ENCODE measurements at regions not wholly inside any gene's neighbourhood (a gene's known extent, or its start where the extent isn't known, plus 50 kb on each side); places are given as distances from the start of the nearest gene placed in this dataset.
"Not testable (repeated sequence)": the region's sequence is repeated elsewhere in the genome, so short reads cannot be mapped to it uniquely, and the experiment has no call there.

DNA sequence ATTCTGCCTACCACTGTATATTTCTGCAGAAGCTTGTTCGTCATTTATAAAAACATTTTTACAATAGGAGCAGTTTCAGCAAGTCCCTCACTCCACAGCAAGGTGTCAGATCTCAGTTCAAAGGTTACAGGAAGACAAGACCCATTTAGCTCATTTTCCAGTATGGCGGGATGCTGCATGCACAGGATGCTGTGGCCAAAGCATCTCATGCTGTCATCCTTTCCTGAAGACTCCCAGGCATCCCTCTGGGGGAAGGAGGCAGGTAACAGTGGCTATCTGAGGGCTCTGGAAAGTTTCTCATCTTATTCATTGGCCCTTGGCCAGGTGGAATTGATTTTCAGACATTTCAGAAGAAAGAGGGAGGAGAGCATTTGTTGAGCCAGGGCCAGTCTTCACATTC is 539.3 kb upstream of the CDH5 start:
- DNase-seq, result no peak

GRCh38 chr16:65825191-65825856 is 541.2 kb upstream of the CDH5 start:
- no peak for DNase-seq

DNA sequence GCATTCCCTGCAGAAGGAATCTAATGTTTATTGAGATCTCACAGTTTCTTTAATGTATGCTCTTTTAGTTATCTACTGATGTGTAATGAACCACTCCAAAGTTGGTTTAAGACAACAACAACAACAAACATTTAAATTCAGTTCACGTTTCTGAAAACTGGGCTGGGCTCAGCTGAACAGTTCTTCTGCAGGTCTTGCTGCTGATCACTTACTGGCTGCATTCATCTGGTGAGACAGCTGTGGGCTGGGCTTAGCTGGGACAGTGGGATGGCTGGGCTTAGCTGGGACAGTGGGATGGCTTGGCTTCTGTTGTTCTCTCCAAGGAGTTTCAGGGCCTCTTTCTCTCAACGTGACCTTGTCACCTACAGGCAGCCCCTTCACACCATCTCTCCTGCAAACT is 544.3 kb upstream of the CDH5 start:
- DNase-seq, result no peak

DNA sequence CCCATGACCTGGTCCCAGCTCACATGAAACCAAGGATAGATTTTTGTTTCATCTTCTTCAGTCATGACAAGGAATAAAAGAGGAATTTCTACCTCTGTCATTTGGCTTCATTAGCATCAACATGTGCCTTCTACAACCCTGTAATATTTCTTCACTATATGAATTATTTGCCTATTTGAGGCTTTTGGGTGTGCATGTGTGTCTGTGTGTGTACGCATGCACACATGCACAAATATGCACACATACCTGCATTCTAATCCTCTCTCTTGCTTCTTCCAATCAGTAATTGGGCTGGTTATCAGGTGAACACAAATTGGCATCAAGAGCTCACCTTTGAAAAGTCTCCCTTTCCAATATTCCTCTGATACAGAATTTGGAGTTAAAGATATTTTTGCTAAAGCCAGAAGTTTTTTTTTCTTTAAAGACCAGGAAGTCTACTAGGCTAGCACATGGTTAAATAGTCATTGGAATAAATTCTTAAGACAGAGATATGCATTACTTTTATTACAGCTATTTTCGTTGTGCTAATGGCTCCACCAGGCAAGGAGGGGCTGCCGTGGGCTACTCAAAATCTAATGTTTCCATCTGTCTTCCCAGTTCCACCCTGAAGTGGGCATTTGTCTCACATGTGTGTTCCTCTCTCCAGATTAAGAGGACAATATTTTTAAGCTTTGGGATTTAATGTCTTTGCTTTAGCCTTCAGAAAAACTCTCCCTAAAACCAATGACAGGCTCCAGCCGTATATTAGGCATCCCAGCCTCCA is 547.2 kb upstream of the CDH5 start:
- DNase-seq, result peak; percentile 20 to 73

GRCh38 chr16:65817799-65818198 is 548.7 kb upstream of the CDH5 start:
- DNase-seq, result no peak

DNA sequence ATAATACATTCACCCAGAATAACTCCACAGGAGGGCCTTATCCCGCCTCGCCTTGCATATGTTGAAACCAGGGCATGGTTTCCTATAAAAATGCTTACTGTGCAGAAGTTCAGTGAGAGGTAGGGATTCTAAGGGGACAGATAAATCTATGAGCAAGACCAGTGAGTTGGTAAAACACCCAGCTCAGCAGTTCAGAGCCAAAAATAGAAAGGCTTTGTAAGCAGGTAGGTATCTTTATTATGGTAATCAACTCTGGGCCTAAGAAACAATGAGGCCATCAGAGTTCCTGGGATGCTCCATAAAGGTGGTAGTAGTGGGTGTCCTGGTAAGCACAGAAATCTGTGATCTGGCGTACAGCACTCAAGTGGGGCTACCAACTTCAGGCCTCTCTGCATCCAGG is 549.4 kb upstream of the CDH5 start:
- DNase-seq, result no peak

DNA sequence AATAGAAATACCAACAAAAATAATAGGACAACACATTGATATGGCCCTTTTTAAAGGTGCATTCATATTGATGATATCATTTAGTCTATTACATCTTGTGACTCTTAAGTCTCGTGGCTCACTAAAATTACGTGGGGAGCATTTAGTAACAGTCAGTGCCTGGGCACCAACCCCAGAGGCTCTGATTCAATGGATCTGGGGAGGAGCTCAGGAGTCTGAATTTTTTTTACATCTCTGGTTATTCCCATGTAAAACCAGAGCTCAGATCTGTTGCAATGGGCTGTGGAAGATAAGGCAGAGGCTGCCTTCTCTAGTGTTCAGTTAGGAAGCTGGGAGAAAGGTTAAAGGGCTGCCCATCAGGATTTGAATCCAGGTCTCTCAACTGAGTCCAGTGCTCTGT is 549.9 kb upstream of the CDH5 start:
- DNase-seq, result no peak

DNA sequence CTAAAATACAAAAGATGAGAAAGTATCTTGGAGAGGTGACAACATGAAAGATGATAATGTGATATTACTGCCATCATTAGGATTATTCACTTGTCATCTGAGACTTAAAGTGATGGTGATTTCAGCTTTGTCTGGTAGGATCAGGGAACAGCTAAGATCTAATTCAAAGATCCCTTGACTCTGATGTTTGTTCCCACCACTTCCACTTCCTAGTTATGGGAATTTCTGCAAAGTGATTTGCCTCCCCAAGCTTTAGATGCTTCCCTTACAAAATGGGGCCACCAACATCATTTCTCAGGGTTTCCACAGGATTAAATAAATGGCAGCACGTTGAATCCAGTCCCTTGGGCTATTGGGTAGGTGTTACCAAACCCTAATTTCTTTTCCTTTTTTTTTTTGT is 550.8 kb upstream of the CDH5 start:
- DNase-seq, result no peak

- not testable (repeated sequence) for DNase-seq
These were observed 552.6 kb upstream of the CDH5 start for GRCh38 chr16:65813879-65814278.

DNA sequence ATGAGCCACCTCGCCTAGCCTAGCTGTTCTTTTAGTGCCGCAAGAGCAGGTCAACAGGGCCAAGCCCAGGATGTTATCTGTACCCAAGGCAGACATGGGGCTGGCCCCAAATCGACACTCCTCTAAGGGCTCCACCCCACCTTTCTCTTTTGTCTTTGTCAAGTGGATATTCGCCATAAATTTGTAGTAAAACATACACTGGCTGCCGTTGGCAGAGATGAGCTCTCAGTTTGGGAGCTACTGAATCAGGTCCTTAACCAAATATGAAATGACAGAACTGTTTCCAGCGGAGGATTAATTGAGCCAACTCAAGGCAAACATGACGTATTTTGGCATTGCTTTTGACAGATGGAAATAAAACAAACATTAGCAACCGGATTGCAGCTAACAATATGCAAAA is 556.9 kb upstream of the CDH5 start:
- no peak for DNase-seq

DNA sequence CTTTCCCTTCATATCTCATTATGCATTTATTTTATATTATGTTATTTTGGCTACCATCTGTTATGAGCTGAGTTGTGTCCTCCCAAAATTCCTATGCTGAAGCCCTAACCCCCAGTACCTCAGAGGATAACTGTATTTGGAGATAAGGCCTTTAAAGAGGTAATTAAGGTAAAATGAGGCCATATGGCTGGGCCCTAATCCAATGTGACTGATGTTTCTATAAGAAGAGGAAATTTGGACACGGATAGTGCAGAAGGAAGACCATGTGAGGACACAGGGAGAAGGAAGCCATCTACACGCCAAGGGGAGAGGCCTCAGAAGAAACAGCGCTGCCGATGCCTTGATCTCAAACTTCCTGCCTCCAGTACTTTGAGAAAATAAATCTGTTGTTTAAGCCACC is 557.7 kb upstream of the CDH5 start:
- DNase-seq, result peak; percentile 58 to 89

DNA sequence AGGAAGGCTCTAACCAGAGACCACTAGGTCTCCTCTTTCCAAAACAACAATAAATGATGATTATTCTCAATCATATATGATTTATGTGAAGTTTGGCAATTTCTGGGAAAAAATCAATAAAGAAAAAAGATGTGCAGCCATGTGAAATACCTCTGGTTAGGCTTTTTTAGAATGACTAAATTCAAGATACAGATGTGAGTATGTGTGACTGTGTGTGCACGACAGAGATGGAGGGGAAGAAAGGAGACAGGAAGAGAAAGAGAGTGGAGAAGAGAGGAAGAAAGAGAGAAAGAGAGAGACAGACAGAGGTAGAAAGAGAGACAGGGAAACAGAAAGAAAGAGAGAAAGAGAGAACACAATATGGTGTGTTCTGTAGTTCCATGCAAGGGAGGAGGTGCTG is 558.6 kb upstream of the CDH5 start:
- no peak for DNase-seq

DNA sequence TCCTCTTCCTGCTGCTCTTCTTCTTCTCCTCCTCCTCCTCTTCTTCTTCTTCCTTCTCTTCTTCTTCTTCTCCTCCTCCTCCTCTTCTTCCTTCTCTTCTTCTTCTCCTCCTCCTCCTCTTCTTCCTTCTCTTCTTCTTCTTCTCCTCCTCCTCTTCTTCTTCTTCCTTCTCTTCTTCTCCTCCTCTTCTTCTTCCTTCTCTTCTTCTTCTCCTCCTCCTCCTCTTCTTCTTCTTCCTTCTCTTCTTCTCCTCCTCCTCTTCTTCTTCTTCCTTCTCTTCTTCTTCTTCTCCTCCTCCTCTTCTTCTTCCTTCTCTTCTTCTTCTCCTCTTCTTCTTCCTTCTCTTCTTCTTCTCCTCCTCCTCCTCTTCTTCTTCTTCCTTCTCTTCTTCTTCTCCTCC is 560.8 kb upstream of the CDH5 start:
- DNase-seq, result not testable (repeated sequence)

DNA sequence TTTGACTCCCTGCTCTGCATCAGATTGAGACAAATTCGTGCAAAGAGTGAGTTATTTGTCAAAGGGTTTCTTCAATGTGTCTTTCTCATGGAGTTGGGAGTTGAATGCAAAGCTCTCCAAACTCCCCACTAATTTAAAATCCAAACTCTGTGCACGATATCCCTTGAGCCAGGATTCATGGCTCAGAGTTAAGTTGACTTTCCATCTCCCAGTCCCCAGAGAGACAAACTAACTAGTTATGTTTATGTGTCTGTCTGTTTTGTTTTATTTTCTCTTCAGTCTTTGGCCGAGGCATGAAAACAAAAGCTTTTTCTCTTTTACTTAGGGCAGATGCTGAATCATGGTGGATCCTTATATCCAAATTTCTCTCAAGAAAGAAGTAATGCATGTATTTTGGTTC is 570.0 kb upstream of the CDH5 start:
- DNase-seq, result no peak

DNA sequence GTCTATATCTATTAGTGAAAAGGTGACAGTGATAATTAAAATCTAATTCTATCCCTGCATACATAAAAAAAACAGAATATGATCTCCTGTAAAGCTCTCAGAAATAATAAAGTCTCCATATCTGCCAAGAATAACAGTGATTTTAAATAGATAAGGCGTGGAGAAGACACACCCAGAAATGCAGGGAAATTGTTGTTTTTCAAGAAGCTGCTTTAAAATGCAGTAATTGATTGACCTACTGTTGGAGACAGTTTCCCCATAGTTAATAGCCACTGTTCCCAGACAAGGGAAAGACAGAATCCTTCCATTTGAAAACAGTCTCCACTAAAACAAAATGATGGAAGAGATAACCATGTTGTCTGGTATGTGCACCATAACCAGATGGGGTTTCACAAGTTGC is 571.5 kb upstream of the CDH5 start:
- no peak for DNase-seq

DNA sequence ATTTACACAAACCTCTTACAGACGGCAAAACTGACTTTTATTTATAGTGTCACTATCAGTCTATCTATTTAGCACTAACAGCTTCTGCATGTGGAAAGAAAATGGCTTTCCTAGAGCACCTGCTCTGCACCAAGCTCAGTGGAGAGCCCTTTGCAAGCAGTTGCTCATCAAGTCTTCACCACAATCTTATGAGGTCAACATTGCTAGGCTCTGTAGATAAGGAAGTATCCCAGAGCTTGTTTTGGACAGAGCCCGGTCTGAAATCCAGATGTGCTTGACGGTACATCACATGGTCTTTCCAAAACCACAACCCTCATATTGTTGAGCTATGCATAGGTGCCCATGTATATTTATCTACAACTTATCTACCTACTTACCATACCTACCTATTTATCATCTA is 572.7 kb upstream of the CDH5 start:
- no peak for DNase-seq

GRCh38 chr16:65790768-65791167 is 575.7 kb upstream of the CDH5 start:
- no peak for DNase-seq

DNA sequence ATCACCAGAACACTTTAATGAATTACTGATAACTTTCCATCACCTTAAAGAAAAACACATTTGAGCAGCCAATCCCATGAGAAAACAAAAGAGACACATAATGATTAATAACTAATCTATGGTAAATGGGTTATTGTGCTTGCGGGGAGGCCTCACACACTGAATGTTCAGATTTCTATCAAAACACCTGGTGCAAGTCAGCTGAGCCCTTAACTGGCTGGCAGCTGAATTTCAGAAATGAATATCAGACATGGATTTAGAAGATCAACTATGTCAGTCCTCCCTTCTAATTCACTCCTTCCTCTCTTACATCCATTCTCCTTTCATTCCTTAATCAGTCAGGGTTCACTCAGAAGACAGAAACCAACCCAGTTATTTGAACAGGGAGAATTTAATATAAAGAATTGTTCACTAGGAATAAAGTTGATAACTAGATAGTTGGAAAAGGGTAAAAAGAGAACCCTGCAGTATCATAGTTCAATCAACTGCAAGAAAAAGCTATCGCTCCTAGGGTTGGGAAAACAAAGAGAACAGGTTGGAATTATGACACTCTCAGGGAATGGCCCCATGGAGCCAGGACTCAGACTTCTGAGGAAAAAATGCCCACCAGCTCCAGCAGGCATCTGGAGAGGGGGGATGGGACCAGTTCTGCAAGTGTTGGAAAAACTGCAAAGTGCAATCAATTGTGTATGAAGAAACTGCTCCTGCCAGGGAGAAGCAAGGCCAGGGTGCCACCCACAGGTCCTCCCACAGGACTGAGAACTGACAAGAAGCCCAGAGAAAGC is 577.1 kb upstream of the CDH5 start:
- no peak for DNase-seq

- no peak for DNase-seq
These were observed 577.9 kb upstream of the CDH5 start for GRCh38 chr16:65788434-65789140.

- no peak for DNase-seq
These were observed 578.6 kb upstream of the CDH5 start for GRCh38 chr16:65787921-65788320.

GRCh38 chr16:65786916-65787315 is 579.6 kb upstream of the CDH5 start:
- peak; percentile 30 to 48 for DNase-seq

GRCh38 chr16:65783709-65784474 is 582.6 kb upstream of the CDH5 start:
- DNase-seq, result no peak

All from NCI-H524 (cell line).